Ovary (tissue), 3 donors: ENCODE measurements at regions not wholly inside any gene's neighbourhood (a gene's known extent, or its start where the extent isn't known, plus 50 kb on each side); places are given as distances from the start of the nearest gene placed in this dataset.

Experiments used
- EP300 ChIP-seq: sonication (generic); formaldehyde crosslinking; IDR thresholded peaks from one replicate; pipeline ENCODE4 v1.6.1; 2017; ENCODE audit warnings: antibody characterized with exemption
- POLR2A ChIP-seq: fragments of 450-650 bp; IDR thresholded peaks from one replicate; pipeline ENCODE4 v1.6.1; 2017; ENCODE audit warnings: antibody characterized with exemption, mild to moderate bottlenecking, moderate library complexity
- TF ChIP-seq, protein P1 (sequence below), 3 donors: fragments of 450-650 bp in 2 of 3; fragments of 200-600 bp in 1 of 3; IDR thresholded peaks; one replicate each; pipeline versions ENCODE4 v1.5.1 to v1.8.0; 2016 to 2022; ENCODE audit warnings: antibody characterized with exemption in 3 of 3, mild to moderate bottlenecking in 1 of 3
- donor health status: DM: no; HTN: no; CAD: no.

DNA sequence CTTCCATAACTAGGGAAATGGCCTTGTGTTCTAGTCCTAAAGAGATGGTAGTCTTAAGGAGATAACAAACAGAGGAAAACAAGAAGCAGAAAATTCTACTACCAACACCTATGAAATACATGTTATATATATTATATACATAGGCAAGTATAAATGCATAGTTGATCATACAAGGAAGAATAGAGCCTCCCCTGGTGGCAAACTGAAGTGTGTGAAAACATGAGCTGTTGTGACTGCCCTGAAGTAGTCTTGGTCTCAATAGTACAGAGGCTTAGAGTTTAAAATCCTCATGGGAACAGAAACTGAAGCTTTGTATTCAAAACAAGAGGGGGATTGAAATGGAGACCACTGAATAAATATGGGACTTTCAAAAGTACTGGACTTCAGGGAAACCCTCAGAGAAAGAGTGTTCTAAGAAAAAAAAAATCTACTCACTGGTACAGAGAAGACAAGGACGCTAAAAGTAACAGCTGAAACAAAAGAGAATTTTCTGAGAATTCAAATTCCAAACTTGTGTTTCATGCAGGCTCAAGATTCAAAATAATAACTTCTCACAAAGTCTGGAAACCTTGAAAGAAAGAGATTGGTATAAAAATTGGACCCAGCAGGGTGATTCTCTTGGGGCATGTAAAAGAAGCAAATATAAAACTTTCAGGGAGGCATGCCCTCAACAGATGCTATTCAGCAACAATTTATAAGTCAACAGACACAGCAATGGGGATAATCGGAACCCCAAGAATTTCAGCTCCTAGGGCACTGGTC lies 59.7 kb upstream of the SAMD3 start:
- TF ChIP-seq, protein P1, sequence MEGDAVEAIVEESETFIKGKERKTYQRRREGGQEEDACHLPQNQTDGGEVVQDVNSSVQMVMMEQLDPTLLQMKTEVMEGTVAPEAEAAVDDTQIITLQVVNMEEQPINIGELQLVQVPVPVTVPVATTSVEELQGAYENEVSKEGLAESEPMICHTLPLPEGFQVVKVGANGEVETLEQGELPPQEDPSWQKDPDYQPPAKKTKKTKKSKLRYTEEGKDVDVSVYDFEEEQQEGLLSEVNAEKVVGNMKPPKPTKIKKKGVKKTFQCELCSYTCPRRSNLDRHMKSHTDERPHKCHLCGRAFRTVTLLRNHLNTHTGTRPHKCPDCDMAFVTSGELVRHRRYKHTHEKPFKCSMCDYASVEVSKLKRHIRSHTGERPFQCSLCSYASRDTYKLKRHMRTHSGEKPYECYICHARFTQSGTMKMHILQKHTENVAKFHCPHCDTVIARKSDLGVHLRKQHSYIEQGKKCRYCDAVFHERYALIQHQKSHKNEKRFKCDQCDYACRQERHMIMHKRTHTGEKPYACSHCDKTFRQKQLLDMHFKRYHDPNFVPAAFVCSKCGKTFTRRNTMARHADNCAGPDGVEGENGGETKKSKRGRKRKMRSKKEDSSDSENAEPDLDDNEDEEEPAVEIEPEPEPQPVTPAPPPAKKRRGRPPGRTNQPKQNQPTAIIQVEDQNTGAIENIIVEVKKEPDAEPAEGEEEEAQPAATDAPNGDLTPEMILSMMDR (IDR thresholded peaks at IDR 0.05): no peak
- no peak for TF ChIP-seq EP300
- no peak for TF ChIP-seq POLR2A
